ENCODE measurements at regions not wholly inside any gene's neighbourhood (a gene's known extent, or its start where the extent isn't known, plus 50 kb on each side); places are given as distances from the start of the nearest gene placed in this dataset.

GRCh38 chr4:92241094-92241493, 62.7 kb upstream of the GRID2 start:
- TF ChIP-seq POLR2A (IDR thresholded peaks at IDR 0.05) (no peak), CTCF (IDR thresholded peaks at IDR 0.05) (no peak)

Data from body of pancreas (tissue), 4 donors.